Neural progenitor cell (in vitro differentiated cells): ENCODE measurements at regions not wholly inside any gene's neighbourhood (a gene's known extent, or its start where the extent isn't known, plus 50 kb on each side); places are given as distances from the start of the nearest gene placed in this dataset.

Source experiments
- EZH2 ChIP-seq: fragments of 200-600 bp; sonication (generic); IDR thresholded peaks from 2 replicates; pipeline ENCODE4 v1.6.1; 2017; ENCODE audit warnings: antibody characterized with exemption, mild to moderate bottlenecking, moderate library complexity
- EZH2phosphoT487 ChIP-seq: fragments of 200-600 bp; sonication (generic); IDR thresholded peaks from 2 replicates; pipeline ENCODE4 v1.6.1; 2017; ENCODE audit warnings: antibody characterized with exemption
- TF ChIP-seq, protein P1 (sequence below): fragments of 200-600 bp; sonication (generic); IDR thresholded peaks from 2 replicates; pipeline ENCODE4 v1.5.1; 2017; ENCODE audit warnings: antibody characterized with exemption, mild to moderate bottlenecking

DNA sequence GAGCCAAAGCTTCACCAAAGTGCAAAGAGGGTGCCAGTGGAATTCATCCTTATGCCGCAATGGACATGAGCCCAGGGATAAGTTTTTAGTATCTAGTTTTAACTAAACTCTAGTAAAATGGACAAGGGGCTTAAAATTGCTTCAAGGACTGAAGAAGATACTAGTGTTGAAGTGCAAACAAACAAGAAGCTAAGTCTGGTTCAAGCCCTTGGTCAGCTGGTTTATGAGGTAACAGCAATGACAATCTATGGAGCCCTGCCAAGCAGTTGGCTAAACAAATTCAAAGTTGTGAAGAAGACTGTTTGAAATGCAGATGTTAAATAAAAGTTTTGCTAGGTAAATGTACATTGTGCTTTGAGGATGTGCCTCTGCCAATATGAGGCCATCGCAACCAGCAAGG lies 209.4 kb downstream of the KTN1 start:
- TF ChIP-seq, protein P1, sequence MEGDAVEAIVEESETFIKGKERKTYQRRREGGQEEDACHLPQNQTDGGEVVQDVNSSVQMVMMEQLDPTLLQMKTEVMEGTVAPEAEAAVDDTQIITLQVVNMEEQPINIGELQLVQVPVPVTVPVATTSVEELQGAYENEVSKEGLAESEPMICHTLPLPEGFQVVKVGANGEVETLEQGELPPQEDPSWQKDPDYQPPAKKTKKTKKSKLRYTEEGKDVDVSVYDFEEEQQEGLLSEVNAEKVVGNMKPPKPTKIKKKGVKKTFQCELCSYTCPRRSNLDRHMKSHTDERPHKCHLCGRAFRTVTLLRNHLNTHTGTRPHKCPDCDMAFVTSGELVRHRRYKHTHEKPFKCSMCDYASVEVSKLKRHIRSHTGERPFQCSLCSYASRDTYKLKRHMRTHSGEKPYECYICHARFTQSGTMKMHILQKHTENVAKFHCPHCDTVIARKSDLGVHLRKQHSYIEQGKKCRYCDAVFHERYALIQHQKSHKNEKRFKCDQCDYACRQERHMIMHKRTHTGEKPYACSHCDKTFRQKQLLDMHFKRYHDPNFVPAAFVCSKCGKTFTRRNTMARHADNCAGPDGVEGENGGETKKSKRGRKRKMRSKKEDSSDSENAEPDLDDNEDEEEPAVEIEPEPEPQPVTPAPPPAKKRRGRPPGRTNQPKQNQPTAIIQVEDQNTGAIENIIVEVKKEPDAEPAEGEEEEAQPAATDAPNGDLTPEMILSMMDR: no peak
- TF ChIP-seq EZH2 (no peak), EZH2phosphoT487 (no peak)
